ENCODE measurements at regions not wholly inside any gene's neighbourhood (a gene's known extent, or its start where the extent isn't known, plus 50 kb on each side); places are given as distances from the start of the nearest gene placed in this dataset.

DNA sequence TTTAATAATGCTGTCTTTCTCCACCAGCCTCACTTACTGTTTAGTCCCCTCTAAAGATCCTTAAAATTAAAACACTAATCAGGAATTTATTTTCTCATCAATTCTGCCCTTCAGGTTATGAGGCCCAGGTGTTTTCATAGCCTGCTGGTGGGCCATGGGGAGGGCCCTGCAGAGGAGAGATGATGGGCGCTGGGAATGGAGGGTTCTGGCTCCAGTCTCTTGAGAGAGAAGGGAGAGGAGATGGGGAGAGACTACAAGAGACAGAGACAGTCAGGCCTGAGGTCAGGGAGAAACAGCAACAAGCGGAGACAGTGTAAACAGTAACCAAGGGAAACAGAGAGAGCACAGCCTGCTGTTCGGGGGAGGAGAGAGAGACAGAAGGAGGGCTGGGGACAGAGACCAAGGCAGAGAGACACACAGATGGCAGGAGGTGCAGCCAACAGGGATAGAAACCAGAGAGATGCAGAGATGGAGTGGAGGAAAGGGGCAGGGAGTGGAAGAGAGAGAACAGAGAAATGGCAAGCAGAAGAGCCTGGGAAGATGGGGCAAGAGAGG, 187.3 kb upstream of the SYT13 start:
- DNase-seq (ENCODE audit: low read depth in 2 of 2) = no peak

DNA sequence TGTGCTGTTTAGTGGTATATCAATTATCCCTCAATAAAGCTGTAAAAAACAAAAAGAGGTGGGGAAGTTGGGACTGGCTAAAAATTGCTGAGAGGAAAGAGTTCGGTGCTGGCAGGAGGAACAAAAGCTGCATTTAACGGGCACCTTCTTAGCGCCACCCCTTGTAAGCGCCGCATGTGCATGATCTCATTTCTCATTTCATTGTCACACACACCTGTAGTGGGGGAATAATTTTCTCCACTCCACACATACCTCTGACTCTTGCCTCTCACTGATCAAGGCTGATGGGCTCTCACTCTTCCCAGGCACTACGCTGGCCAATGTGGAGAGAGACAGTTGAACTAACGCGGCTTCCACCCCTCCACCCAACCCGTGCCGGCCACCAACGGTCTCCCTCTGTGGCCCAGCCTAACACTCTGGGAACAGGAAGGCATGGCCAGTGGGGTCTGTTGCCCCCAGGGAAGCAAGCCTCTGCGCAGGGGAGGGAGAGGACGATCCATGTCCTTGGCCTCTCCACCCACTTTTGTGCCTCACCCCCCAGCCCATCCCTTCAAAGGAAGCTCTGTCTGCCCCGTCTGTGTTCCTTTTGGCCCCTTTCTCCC, 186.7 kb upstream of the SYT13 start:
- DNase-seq (ENCODE audit: low read depth in 2 of 2) = no peak

DNA sequence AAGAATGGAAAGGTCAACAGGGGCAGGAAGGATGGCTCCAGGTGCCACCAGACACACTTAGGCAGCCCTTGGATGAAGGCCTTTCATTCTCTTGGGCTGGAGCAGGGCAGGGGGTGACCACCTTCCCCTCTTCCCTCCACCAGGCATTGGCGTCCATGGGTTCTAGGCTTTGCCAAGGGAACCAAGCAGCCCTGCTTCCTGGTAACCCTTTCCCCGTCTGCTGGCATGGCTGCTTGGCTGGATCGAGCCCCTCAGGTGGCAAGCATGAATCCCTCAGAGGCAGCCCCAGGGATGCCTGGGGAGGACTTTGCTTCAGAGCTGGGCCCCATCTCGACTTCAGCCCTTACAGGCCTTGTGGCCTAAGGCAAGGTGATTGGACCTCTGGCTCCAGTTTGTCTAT, 185.1 kb upstream of the SYT13 start:
- DNase-seq (ENCODE audit: low read depth in 2 of 2) = no peak

DNA sequence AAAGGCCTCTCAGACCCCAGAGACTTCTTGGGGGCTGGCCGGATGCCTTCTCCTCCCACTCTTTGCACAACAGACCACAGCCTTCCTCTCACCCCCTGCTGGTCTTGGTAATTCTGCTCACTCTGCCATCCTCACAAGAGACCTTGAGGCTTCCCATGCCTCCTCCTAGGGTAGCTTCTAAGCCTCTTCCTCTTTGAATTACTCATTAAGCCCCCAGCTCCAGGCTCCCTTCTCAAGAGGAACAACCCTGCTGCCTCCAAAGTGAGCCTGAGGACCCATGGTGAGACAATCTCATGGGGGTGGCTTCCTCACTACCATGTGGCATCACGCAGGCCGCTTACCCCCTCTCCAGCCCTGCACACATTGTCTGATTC, 184.6 kb upstream of the SYT13 start:
- no peak for DNase-seq (ENCODE audit: low read depth in 2 of 2)

DNA sequence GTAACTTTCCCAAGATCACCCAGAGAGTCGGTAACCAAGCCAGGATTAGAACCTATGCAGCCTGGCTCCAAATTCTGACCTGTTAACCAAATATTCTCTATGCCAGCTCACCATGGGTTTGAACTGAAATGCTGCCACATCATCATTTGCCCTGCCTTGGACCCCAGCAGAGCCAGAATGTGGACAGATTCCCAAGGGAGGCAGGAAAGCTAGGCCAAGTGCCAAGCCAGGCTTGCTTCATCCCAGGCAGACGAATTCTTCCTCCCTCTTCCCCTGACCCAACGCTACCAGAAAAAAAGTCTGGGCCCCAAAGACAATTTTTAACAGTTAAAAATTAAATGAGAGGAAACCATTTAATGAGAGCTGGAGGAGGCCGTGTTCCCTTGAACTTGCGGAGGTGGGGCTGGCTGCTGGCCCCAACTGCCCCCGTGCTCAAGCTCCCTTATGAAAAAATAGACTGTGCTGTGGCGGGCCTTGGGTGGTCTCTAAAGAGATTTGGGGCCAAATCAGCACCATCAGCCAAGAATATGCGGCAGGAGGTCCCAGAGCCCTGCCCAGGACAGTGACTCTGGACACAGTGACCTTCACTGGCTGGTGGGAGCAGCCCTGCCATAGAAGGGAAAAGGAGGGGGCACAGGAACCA, 184.1 kb upstream of the SYT13 start:
- DNase-seq (ENCODE audit: low read depth in 2 of 2) = no peak

DNA sequence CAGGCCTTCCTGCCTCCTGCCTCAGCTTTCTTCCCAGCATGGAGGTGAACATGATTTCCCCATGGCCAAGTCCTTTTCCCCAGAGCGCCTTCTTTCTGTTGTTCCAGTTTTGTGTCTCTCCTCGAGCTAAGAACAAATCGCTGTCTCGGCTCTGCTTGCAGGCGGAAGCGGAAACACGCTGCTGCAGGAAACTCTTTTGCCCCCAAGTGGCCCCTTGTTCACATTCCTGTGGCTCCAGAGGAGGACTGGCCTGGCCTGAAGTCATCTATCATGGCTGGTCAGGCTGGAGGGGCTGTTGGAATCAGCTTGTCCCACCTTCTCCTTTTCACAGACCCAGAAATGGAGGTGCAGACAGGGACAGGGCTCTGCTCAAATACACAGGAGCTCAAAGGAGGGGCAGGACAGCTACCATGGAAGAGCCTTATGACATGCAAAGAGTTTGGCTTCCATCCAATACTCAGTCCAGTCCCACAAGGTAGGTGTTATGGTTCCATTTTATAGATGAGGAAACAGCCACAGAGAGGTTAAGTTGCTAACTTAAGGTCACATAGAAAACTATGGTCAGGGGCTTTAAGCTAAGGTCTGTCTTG, 182.2 kb upstream of the SYT13 start:
- DNase-seq (ENCODE audit: low read depth in 2 of 2) = peak; percentile 10 to 59

DNA sequence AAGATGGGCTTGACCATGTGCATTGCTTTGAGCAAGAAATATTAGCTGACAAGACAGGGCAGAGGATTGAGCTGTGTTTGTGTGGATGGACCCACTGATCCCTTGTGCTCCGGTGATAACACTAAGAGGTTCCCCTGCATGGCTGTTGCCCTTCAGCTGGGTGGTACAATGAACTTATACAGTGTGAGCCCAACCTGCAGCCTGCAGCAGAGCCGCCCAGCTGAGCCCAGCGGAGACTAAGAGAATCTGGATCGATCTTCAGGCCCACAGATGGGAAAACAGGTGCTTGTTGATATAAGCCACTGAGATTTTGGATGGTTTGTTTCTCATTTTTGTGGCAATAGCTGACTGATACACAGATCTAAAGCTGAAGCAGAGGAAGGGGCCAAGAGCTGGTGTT, 177.4 kb upstream of the SYT13 start:
- DNase-seq (ENCODE audit: low read depth in 2 of 2) = no peak

DNA sequence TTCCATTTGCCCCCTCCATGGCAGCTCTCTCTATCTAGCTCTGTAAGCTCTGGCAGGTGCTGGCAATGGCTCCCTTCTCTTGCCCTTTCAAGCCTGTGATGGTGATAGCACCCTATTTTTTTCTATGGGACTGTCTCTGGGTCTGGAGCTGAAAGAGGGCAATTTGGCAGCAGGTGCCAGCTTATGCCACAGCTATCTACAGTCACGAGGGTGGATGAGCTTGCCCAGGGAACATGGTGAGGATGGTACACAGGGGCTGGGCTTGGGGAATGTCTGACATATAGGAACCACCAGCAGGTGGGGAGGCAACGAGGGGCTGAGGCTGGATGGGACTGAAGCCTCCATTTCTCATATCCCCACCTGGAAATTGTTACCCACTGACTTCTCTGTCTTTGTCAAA, 175.4 kb upstream of the SYT13 start:
- no peak for DNase-seq (ENCODE audit: low read depth in 2 of 2)

DNA sequence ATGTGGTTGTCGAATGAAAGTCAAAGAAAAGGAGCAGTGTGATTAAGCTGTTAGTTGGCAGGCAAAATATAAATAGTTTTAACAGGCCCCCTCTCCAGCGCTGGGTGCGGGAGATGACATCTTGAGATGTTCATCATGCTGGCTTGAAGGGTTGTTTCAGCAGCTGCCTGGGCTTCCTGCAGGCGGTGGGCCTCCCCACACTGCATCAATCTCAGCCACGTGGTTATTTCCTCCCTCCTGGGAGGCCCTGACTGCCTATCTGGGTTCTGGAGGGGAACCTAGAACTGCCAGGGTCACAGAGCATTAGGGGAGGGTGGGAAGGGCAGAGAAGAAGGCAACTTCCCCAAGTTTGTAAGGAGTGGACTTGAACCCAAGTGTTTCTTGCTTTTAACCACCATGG, 173.3 kb upstream of the SYT13 start:
- DNase-seq (ENCODE audit: low read depth in 2 of 2) = no peak

DNA sequence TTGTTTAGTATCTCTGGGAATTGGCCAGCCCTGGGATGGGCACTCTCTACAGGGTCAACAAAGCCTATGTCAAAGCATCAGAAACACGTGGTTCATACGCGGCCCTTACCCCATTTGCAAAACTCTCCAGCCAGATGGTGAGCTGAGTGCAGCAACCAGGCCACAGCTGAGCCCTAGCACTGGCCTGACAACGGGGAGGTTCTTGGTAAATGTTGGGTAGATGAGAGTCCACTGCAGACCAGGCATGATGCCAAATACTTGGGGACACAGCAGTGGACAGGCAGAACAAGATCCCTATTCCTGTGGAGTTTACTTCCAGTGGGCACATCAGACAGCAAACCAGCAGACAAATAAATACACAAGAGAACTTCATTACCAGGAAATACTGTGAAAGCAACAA, 172.1 kb upstream of the SYT13 start:
- DNase-seq (ENCODE audit: low read depth in 2 of 2) = no peak

DNA sequence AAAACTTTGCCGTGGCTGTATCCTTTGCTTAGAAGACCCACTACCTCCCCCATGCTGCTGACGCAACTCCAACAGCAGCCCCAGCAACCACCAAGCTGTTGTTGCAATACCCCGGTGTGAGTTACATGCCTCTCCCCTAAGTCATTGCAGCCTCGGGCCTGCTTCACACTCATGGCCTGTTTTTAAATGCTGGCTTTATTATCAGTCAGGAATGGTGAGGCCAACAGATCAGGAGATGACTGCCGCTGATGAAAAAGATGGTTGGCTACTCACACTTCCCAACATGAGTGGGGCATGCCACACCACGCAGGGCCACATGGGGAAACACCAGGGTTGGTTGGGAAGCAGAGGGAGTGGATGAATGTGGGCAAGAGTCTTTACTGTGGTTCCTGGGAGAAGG, 171.5 kb upstream of the SYT13 start:
- no peak for DNase-seq (ENCODE audit: low read depth in 2 of 2)

DNA sequence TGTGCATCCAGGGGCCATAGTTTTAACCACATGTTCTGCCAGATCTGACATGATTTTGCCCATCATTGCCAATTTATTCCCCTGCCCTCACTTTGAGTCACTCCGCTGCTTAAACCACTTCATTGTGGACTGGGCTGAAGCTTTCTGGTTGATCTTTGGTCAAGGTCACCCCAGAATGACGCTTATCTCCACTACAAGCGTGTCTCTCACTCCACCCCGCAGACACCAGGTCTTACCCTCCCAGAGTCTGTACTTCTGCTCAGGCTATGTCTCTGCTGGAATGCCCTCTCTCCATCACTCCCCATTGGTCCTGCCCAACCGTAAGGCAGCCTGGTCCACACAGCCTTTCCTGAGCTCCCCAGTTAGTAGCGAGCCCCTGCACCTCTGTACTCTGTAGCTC, 170.5 kb upstream of the SYT13 start:
- no peak for DNase-seq (ENCODE audit: low read depth in 2 of 2)

DNA sequence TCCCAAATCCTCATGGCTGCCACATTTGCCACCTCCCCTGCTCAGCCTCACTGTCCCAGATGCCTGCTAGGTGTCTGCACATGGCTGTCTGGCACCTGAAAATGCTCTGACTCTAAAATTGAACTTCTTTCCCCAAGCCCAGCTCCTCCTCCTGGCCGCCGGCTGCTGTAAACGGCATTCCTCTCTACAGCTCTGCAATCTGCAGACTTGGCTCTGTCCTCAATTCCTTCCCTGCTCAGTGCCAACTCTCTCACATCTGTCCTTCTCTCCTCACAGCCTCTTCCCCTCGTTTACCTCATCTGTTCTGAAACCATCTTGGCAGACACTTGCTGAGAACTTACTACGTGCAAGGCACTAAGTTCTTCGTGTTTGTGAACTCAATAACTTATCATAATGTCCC, 169.4 kb upstream of the SYT13 start:
- DNase-seq (ENCODE audit: low read depth in 2 of 2) = no peak

DNA sequence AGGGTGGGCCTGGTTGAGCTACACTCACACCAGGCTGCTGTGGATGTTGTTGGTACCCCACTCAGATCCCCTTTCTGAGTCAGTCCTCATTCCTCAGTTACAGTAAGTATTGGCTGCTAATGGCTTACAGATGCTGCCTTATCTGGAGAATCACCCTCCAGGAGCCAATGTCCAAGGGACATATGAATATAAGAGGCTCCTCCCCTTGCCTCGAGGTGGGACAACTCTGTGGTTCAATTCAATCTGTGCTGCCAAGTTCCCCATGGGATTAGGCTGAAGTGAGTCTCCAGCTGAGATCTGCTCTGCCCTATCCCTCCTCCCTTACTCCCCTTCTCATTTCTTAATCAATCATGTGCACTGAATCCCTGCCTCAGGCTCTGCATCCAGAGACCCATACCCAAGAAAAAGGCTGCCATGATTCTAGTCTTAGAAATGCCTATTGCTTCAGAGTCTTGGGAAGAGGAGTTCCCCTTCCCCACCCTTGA, 168.8 kb upstream of the SYT13 start:
- DNase-seq (ENCODE audit: low read depth in 2 of 2) = no peak

DNA sequence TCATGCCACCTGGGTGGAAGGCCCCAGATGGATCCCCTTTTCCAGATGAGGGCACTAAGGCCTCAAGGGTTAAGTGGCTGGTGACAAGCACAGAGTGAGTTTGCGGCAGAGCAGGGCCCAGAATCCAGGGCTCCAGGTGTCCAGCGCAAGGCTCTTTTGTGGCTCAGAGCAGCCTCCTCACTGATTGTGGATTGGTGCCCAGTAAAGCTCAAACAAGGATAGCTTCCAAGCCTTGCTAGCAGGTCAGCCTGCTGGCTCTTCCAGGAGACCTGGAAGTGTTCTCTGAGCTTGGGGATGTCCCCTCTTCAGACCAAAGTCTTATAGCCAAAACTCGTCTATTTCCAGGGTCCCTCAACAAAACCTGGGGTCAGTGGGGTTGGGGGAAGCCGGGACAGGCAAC, 167.6 kb upstream of the SYT13 start:
- DNase-seq (ENCODE audit: low read depth in 2 of 2) = no peak

DNA sequence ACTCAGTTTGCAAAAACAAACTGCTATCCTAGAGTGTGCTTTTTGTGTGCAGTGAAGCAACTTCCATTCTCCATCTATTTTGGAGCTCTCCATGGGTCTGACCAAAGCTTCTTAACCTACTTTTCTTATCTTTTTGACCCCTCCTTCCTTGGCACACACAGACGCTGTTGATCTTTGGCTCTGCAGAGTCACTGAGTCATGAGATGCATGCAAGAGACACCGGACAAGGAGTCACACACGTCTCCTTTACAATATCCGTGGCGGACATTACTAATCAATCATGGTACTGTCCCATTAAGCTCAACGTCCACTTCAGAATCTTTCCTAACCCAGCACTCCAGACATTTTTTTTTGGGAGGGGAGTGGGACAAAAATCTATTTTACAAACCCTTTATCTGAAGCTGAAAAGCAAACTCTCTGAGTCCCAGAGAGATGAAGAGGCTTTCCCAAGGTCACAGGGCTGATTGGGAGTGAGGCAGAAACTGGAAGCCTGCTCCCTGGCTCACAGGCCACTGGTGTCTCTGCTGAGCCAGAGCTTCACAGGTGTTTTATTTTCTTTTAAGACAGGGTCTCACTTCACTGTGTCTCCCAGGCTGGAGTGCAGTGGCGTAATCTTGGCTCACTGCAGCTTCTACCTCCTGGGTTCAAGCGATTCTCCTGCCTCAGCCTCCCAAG, 165.8 kb upstream of the SYT13 start:
- DNase-seq (ENCODE audit: low read depth in 2 of 2) = peak in 1 of 2 donors; percentile 10

DNA sequence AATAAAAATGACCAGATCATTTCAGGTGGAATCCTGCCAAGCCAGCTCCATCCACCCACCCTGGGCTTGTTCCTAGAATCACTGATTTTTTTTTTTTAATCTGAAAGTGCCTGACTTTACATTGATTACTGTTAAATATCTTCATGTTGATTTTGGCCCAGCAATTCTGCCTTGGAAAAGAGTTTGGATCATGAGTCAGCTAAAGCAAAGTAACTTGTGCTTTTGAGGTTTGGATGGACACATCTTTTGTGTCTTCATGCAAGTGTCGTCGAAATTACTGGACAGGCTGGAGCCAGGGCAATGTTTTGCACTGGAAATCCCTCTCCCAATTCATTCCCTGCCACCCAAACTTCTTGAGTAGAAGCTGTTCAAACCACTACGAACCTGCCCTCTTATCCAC, 164.0 kb upstream of the SYT13 start:
- no peak for DNase-seq (ENCODE audit: low read depth in 2 of 2)

DNA sequence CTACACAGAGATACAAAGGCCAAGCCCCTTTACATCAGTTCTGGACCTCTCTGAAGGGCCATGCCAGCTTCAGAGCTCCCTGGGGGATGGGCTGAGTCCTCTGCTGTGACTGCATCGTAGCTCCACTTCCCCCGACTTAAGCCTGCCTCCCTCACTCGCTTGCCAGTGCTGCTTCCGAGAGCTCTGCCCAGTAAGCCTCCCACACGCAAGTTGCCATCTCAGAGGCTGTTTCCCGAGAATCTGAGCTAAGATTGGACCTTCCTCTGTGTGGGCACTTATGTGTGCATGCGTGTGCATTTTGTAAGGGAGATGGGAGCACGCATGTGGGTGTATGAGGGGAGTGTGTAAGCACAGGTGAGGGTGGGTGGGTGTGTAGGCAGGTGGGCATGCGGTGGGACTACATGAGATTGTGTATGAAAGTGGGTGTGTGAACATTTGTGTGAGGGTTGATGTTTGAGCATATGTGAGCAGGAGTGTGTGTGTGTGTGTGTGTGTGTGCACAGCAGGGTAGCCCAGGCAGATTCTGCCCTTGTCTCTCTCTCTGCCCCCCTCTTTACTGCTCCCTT, 163.0 kb upstream of the SYT13 start:
- DNase-seq (ENCODE audit: low read depth in 2 of 2) = no peak

DNA sequence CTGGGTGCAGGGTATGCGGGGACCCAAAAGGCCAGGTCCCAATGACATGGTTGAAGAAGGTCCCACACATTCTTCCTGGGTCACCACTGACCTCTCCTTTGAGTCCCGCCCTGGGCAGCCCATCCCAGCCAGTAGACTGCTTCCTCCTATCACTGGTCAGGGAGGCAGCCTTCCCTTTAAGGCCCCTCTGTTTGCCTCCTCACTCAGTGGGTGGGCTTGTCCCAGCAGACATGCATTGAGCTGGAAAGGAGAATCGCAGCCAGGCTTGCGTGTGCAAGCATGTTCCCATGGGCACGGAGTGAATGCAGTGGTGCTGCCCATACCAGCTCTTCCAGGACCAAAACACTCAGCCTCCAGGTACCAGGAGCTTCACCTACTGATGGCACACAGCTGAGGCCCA, 162.4 kb upstream of the SYT13 start:
- DNase-seq (ENCODE audit: low read depth in 2 of 2) = no peak

DNA sequence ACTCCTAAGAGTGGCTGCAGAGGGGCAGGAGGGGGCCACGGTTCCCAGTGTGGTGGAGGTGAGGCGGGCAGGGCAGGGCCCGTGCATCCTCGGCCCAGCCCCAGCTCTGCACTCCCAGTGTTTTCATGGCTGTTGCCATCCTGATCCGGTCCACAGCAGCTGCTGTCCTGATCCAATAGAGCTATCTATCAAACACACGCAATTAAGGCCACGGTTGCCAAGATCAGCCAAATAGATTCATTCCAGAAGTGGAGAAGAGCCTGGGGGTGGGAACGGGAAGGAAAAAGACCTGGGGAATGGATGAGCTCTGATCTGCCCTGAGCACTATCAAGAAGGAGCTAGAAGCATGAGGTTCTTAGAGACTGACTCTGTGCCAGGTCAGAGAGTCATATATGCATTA, 160.9 kb upstream of the SYT13 start:
- no peak for DNase-seq (ENCODE audit: low read depth in 2 of 2)

DNA sequence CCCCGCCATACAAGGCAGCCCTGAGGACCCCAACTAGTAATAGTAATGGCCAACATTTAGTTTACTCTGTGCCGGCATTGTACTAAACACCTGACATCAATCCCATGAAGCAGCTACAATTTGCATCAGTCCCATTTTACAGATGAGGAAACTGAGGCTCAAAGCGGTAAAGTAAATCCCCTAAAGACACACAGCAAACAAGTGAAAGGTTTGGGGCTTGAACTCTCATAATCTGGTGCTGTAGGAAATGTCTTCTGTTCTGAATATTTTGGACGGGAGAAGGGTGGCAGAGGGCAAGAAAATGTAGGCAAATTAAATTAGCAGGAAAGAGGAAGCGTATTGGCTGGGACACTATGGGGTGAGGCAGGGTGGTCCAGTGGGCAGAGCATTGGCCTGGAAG, 160.3 kb upstream of the SYT13 start:
- no peak for DNase-seq (ENCODE audit: low read depth in 2 of 2)

DNA sequence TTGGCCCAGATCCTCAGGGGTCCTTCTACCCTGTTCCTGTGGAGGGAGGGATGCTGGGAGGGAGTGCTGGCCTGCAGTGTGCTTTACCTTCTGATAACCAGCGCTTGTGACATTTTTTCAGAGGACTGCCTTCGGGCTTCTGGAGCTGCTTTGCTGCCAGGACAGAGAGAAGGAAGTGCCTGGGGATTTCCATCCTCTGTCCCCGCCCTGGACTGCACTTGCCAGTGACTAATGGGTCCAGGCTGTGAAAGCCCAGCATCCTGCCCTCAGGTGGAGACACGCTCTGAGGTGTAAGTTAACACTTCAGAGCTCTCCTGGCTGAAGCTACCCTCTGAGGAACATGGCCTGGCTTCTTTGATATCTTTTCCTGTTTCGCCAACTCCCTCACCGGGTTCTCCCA, 158.7 kb upstream of the SYT13 start:
- DNase-seq (ENCODE audit: low read depth in 2 of 2) = peak in 1 of 2 donors; percentile 10
